ENCODE measurements at regions not wholly inside any gene's neighbourhood (a gene's known extent, or its start where the extent isn't known, plus 50 kb on each side); places are given as distances from the start of the nearest gene placed in this dataset.
"Not testable (repeated sequence)": the region's sequence is repeated elsewhere in the genome, so short reads cannot be mapped to it uniquely, and the experiment has no call there.

GRCh38 chr12:93008044-93008778, 79.1 kb upstream of the EEA1 start:
- H3K27ac Mint-ChIP-seq: no peak overlapping the region
- DNase-seq: no peak
- TF ChIP-seq, protein P1, sequence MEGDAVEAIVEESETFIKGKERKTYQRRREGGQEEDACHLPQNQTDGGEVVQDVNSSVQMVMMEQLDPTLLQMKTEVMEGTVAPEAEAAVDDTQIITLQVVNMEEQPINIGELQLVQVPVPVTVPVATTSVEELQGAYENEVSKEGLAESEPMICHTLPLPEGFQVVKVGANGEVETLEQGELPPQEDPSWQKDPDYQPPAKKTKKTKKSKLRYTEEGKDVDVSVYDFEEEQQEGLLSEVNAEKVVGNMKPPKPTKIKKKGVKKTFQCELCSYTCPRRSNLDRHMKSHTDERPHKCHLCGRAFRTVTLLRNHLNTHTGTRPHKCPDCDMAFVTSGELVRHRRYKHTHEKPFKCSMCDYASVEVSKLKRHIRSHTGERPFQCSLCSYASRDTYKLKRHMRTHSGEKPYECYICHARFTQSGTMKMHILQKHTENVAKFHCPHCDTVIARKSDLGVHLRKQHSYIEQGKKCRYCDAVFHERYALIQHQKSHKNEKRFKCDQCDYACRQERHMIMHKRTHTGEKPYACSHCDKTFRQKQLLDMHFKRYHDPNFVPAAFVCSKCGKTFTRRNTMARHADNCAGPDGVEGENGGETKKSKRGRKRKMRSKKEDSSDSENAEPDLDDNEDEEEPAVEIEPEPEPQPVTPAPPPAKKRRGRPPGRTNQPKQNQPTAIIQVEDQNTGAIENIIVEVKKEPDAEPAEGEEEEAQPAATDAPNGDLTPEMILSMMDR (IDR thresholded peaks at IDR 0.05): no peak

GRCh38 chr12:93008880-93009279, 79.8 kb upstream of the EEA1 start:
- not testable (repeated sequence) for H3K36me3 Mint-ChIP-seq (ENCODE audit: low read depth); H3K4me1 Mint-ChIP-seq (ENCODE audit: low read depth); DNase-seq; H3K4me3 Mint-ChIP-seq; H3K27ac Mint-ChIP-seq; H3K27me3 Mint-ChIP-seq (ENCODE audit: insufficient read depth); H3K9me3 Mint-ChIP-seq

More at GRCh38 chr12:93008044-93008778, 79.1 kb upstream of the EEA1 start:
- no peaks in the 10 kb centered on the region for H3K36me3 Mint-ChIP-seq (ENCODE audit: low read depth)
- peaks cover 2% of the 10 kb centered on the region; the same call in 1 of the 2 replicates for H3K27me3 Mint-ChIP-seq (ENCODE audit: insufficient read depth)
- peaks cover 13% of the 10 kb centered on the region for H3K4me1 Mint-ChIP-seq (ENCODE audit: low read depth)
- no peak overlapping the region for H3K4me3 Mint-ChIP-seq
- H3K9me3 Mint-ChIP-seq: no peaks in the 10 kb centered on the region

DNA sequence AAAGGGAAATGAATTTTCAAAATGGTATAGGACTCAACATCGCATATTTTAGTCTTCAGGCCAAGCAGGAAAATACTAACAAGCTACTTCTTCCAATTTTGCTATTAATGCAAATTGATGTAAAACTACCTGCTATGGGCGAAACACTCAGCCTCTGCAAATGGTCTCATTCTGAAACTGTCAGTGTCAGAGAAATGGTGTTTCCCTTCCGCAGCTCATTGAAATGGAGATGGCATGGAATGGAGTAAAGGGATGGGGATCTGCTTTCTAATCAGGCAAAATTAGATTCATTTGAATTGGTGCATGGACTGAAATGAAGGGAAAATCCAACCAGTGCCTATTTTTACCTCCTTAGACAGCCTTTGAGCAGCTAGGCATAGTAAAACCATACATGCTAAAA, 80.4 kb upstream of the EEA1 start:
- no peak for DNase-seq
- Mint-ChIP-seq H3K27me3 (ENCODE audit: insufficient read depth) (peaks cover 2% of the 10 kb centered on the region; the same call in 1 of the 2 replicates), H3K27ac (no peak overlapping the region), H3K36me3 (ENCODE audit: low read depth) (no peaks in the 10 kb centered on the region), H3K9me3 (no peaks in the 10 kb centered on the region), H3K4me3 (no peak overlapping the region), H3K4me1 (ENCODE audit: low read depth) (peaks cover 7% of the 10 kb centered on the region; the same call in 1 of the 2 replicates)
- TF ChIP-seq, protein P1 (IDR thresholded peaks at IDR 0.05): no peak

DNA sequence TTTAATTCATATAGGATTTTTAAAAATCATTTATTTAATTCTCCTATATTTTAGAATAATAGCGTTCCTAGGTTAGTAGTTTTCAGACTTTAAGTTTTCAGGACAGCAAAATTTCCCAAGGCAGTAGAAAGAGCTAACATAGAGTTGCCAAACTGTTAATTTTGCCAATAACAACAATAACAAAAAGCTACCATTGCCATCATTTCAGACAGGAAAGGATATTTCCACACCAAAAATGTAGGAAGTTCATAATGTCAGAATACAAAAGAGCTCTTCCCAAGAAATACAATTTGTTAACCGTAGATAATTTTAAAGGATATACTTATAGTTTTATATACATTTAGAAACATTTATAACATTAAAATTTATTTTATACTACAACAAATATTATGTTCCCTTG, 81.4 kb upstream of the EEA1 start:
- peaks cover 7% of the 10 kb centered on the region; the same call in 1 of the 2 replicates for H3K4me1 Mint-ChIP-seq (ENCODE audit: low read depth)
- no peak overlapping the region for H3K4me3 Mint-ChIP-seq
- DNase-seq: no peak
- H3K36me3 Mint-ChIP-seq (ENCODE audit: low read depth): no peaks in the 10 kb centered on the region
- TF ChIP-seq, protein P1 (IDR thresholded peaks at IDR 0.05): no peak
- H3K27ac Mint-ChIP-seq: no peak overlapping the region
- H3K27me3 Mint-ChIP-seq (ENCODE audit: insufficient read depth): peaks cover 2% of the 10 kb centered on the region; the same call in 1 of the 2 replicates
- H3K9me3 Mint-ChIP-seq: no peaks in the 10 kb centered on the region

GRCh38 chr12:93011100-93011499, 82.0 kb upstream of the EEA1 start:
- H3K4me1 Mint-ChIP-seq (ENCODE audit: low read depth): peaks cover 11% of the 10 kb centered on the region
- DNase-seq: no peak
- no peak overlapping the region for H3K27ac Mint-ChIP-seq
- H3K9me3 Mint-ChIP-seq: no peaks in the 10 kb centered on the region
- no peak overlapping the region for H3K4me3 Mint-ChIP-seq
- H3K36me3 Mint-ChIP-seq (ENCODE audit: low read depth): no peaks in the 10 kb centered on the region
- peaks cover 1% of the 10 kb centered on the region; the same call in 1 of the 2 replicates for H3K27me3 Mint-ChIP-seq (ENCODE audit: insufficient read depth)
- TF ChIP-seq, protein P1 (IDR thresholded peaks at IDR 0.05): no peak

GRCh38 chr12:93015871-93016751, 87.0 kb upstream of the EEA1 start:
- TF ChIP-seq, protein P1 (IDR thresholded peaks at IDR 0.05): no peak
- H3K36me3 Mint-ChIP-seq (ENCODE audit: low read depth): no peaks in the 10 kb centered on the region
- peaks cover 9% of the 10 kb centered on the region for H3K27me3 Mint-ChIP-seq (ENCODE audit: insufficient read depth)
- peaks cover 6% of the 10 kb centered on the region for H3K4me1 Mint-ChIP-seq (ENCODE audit: low read depth)
- no peak for DNase-seq
- no peaks in the 10 kb centered on the region for H3K9me3 Mint-ChIP-seq
- H3K4me3 Mint-ChIP-seq: no peak overlapping the region
- no peak overlapping the region for H3K27ac Mint-ChIP-seq
